GM20000 (cell line): ENCODE measurements at regions not wholly inside any gene's neighbourhood (a gene's known extent, or its start where the extent isn't known, plus 50 kb on each side); places are given as distances from the start of the nearest gene placed in this dataset.

Experiments used
- DNase-seq: peaks from one replicate; pipeline ENCODE4 v3.0.0; 2012; ENCODE audit warnings: low spot score
- CTCF ChIP-seq: IDR thresholded peaks from 2 replicates; pipeline ENCODE4 v1.5.1; 2012; ENCODE audit warnings: mild to moderate bottlenecking, control low read depth; ENCODE audit errors: extremely low read depth, missing control alignments

GRCh38 chr14:98345161-98345560 is 926.8 kb downstream of the BCL11B start:
- no peak for DNase-seq
- no peak for TF ChIP-seq CTCF

DNA sequence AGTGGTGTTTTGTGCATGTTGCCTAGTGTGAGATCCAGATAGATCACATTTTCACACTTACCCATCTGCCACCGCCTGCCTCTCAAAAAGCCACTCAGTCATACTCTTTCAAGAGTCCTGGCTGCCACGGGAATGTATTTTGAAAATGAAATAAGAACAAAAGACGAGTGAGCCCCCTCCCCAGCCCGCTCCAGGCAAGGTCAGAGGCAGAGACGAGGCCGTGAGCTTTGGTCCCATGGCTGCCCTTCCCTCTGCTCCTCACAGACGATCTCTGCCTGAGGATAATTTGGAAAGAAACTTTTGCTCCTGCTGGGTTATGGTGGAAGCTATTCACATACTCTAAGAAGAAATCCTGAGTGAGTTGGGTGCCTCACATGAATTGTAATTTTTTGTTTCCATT is 924.3 kb downstream of the BCL11B start:
- no peak for TF ChIP-seq CTCF
- DNase-seq: no peak

- no peak for TF ChIP-seq CTCF
- no peak for DNase-seq
These were observed 923.5 kb downstream of the BCL11B start for GRCh38 chr14:98348505-98348904.

GRCh38 chr14:98350213-98350612 is 921.8 kb downstream of the BCL11B start:
- no peak for TF ChIP-seq CTCF
- no peak for DNase-seq

DNA sequence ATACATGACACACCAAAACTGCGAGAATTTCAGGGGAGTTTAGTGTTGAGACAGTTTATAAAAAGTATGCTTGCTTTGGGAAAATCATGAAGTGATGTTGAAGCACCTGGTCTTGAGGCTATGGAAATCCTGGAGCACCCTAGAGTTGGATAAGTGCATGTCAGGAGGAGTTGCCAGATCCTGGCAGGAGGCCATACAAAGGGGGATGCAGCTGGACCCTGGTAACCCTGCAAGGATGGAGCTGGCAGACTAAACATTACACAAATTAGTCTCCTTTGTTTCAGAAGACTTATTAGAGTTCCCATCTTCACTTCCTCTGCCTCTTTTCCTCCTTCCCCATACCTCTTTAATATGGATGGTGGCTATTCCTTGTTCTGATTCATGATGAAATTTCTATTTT is 907.0 kb downstream of the BCL11B start:
- no peak for DNase-seq
- no peak for TF ChIP-seq CTCF

- DNase-seq: no peak
- no peak for TF ChIP-seq CTCF
These were observed 905.6 kb downstream of the BCL11B start for GRCh38 chr14:98366429-98366828.

DNA sequence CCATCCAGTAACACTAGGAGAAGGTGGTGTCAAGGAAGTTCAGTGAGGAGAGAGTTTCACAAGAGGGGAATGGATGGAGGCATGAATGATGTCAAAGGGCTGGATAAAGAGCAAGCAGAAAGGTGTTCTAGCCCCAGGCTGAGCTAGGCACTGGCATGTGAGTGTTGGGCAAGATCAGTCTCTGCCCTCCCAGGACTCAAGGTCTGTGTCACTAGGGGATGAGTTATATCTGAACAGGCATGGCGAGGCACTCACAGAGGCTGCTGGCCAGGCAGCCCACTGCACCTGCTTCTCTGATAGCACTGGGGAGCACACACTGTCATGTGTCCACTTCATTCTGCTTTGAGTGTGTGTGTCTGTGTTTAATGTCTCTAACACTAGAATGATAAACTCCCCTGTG is 903.8 kb downstream of the BCL11B start:
- no peak for DNase-seq
- TF ChIP-seq CTCF: no peak
